Ishikawa (cell line): ENCODE measurements at regions not wholly inside any gene's neighbourhood (a gene's known extent, or its start where the extent isn't known, plus 50 kb on each side); places are given as distances from the start of the nearest gene placed in this dataset.

ENCODE experiments used
- CEBPB ChIP-seq: IDR thresholded peaks from 2 replicates; pipeline ENCODE4 v1.6.1; 2012
- CREB1 ChIP-seq: IDR thresholded peaks from 2 replicates; pipeline ENCODE4 v1.6.1; 2012; ENCODE audit warnings: low read depth
- EGR1 ChIP-seq: IDR thresholded peaks from 2 replicates; pipeline ENCODE4 v1.6.1; 2012
- EP300 ChIP-seq: IDR thresholded peaks from 2 replicates; pipeline ENCODE4 v1.6.1; 2012; ENCODE audit warnings: borderline replicate concordance
- FOXM1 ChIP-seq: IDR thresholded peaks from 2 replicates; pipeline ENCODE4 v1.6.1; 2012; ENCODE audit warnings: low read depth, borderline replicate concordance
- MAX ChIP-seq: IDR thresholded peaks from 2 replicates; pipeline ENCODE4 v1.6.1; 2012
- NFIC ChIP-seq: IDR thresholded peaks from 2 replicates; pipeline ENCODE4 v1.6.1; 2012
- RAD21 ChIP-seq: IDR thresholded peaks from 2 replicates; pipeline ENCODE4 v1.6.1; 2012; ENCODE audit warnings: low read depth
- TAF1 ChIP-seq: IDR thresholded peaks from 2 replicates; pipeline ENCODE4 v1.6.1; 2012; ENCODE audit warnings: low read depth, mild to moderate bottlenecking
- TCF12 ChIP-seq: IDR thresholded peaks from 2 replicates; pipeline ENCODE4 v1.6.1; 2012; ENCODE audit warnings: low read depth
- TEAD4 ChIP-seq: IDR thresholded peaks from 2 replicates; pipeline ENCODE4 v1.6.1; 2012
- YY1 ChIP-seq: IDR thresholded peaks from 2 replicates; pipeline ENCODE4 v1.6.1; 2012; ENCODE audit warnings: low read depth
- TF ChIP-seq, protein P1 (sequence below): IDR thresholded peaks from 2 replicates; pipeline ENCODE4 v1.6.1; 2012
- TF ChIP-seq, protein P2 (sequence below): IDR thresholded peaks from 2 replicates; pipeline ENCODE4 v1.6.1; 2012; ENCODE audit warnings: low read depth, mild to moderate bottlenecking

GRCh38 chrX:65874765-65875164, 165.1 kb downstream of the VSIG4 start:
- TF ChIP-seq, protein P1, sequence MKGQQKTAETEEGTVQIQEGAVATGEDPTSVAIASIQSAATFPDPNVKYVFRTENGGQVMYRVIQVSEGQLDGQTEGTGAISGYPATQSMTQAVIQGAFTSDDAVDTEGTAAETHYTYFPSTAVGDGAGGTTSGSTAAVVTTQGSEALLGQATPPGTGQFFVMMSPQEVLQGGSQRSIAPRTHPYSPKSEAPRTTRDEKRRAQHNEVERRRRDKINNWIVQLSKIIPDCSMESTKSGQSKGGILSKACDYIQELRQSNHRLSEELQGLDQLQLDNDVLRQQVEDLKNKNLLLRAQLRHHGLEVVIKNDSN: no peak
- TF ChIP-seq FOXM1 (no peak), EGR1 (no peak), CREB1 (no peak), EP300 (no peak), RAD21 (no peak)
- TF ChIP-seq, protein P2, sequence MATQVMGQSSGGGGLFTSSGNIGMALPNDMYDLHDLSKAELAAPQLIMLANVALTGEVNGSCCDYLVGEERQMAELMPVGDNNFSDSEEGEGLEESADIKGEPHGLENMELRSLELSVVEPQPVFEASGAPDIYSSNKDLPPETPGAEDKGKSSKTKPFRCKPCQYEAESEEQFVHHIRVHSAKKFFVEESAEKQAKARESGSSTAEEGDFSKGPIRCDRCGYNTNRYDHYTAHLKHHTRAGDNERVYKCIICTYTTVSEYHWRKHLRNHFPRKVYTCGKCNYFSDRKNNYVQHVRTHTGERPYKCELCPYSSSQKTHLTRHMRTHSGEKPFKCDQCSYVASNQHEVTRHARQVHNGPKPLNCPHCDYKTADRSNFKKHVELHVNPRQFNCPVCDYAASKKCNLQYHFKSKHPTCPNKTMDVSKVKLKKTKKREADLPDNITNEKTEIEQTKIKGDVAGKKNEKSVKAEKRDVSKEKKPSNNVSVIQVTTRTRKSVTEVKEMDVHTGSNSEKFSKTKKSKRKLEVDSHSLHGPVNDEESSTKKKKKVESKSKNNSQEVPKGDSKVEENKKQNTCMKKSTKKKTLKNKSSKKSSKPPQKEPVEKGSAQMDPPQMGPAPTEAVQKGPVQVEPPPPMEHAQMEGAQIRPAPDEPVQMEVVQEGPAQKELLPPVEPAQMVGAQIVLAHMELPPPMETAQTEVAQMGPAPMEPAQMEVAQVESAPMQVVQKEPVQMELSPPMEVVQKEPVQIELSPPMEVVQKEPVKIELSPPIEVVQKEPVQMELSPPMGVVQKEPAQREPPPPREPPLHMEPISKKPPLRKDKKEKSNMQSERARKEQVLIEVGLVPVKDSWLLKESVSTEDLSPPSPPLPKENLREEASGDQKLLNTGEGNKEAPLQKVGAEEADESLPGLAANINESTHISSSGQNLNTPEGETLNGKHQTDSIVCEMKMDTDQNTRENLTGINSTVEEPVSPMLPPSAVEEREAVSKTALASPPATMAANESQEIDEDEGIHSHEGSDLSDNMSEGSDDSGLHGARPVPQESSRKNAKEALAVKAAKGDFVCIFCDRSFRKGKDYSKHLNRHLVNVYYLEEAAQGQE: no peak

DNA sequence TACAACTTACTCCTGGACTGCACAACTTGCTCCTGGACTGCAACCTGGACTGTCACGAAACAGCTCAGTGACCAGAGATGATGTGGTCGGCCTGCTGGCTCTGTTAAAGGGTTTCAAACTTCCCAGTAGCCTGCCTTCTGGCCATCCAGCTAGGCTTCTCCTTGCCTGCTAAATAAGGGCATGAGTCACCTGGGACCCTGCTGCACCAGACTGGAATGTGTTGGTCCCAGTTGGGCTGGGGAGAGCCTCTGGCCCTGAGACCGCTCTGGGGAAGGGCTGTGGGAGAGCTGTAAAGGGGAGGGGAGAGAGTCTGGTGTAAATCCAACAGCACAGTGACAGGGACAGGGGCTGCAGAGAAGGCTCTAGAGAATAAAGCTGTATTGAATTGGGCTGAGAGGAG, 165.8 kb downstream of the VSIG4 start:
- no peak for TF ChIP-seq EGR1
- no peak for TF ChIP-seq EP300
- no peak for TF ChIP-seq TCF12
- no peak for TF ChIP-seq FOXM1

GRCh38 chrX:65873385-65873784, 166.5 kb downstream of the VSIG4 start:
- TF ChIP-seq TCF12 (no peak), FOXM1 (no peak), TAF1 (no peak), NFIC (no peak)
- TF ChIP-seq, protein P1: no peak

GRCh38 chrX:65871671-65872311, 168.1 kb downstream of the VSIG4 start:
- TF ChIP-seq, protein P2: no peak
- no peak for TF ChIP-seq YY1
- no peak for TF ChIP-seq CEBPB
- no peak for TF ChIP-seq TCF12
- TF ChIP-seq MAX: no peak
- TF ChIP-seq, protein P1: no peak
- TF ChIP-seq FOXM1: no peak
- TF ChIP-seq RAD21: peak; percentile 32; the same call in 1 of the 2 replicates

GRCh38 chrX:65866773-65867172, 173.1 kb downstream of the VSIG4 start:
- TF ChIP-seq EGR1 (no peak), FOXM1 (no peak), MAX (no peak), NFIC (no peak), TEAD4 (no peak), TCF12 (no peak), TAF1 (no peak)
- TF ChIP-seq, protein P2: no peak
- TF ChIP-seq, protein P1: no peak
